ENCODE measurements at regions not wholly inside any gene's neighbourhood (a gene's known extent, or its start where the extent isn't known, plus 50 kb on each side); places are given as distances from the start of the nearest gene placed in this dataset.
A peak's percentile ranks its signal among the peaks of the same experiment; 100 is the strongest.
"Not testable (repeated sequence)": the region's sequence is repeated elsewhere in the genome, so short reads cannot be mapped to it uniquely, and the experiment has no call there.

- H3K36me3 ChIP-seq; H3K27me3 ChIP-seq; ATAC-seq (ENCODE audit: low FRiP score in 2 of 2); H3K4me3 ChIP-seq; H3K9me3 ChIP-seq; H3K27ac ChIP-seq; H3K4me1 ChIP-seq: not testable (repeated sequence)
- DNase-seq, result peak in 1 of 2 donors; percentile 59
- WGBS, 2 donors, result no CpG with 5 or more reads among the region's 34 CpGs
Measured at GRCh38 chrX:133483771-133484170, 68.5 kb upstream of the GPC4 start.

DNA sequence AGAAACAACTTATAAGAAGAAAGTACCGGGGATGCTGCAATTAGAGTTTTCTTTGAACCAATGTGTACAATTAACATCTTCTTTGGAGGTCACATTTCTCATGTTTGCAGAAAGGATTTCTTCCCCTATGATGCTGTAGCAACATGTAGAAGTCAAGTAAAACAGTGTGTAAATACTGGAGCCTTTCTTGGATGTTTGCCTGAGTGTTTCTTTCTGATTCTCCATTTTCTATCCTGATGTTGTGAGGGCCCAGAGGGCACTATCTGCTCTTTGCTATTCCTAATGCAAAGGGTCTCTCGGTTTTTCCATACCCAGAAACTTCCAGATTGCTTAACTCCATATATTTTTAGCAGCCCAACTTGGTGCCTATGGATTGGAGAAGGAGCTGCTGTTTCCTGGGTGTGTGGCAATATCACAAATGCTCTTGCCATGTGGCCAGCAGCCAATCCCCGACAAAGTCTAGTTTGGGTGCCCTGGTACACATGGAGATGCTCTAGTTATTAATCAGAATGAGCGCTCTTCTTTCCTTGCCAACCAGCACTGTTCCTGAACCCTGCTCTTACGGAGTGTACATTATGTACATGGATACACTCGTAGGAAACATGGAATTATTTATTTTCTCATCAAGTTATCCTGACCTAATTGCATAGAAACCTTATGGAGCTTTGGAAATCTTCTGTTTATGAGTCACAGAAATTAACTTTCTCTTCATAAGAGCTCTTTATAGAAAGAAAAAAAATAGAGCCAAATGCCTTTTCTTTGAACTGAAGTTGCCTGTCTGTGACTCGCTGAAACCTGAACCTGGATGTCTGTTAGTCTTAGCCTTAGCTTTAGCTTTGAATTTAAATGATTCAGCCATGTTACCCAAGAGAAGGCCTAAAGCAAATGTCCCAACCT lies 67.0 kb upstream of the GPC4 start:
- Histone ChIP-seq H3K9me3 (no peaks in the 10 kb centered on the region), H3K4me3 (no peak overlapping the region), H3K27ac (no peak overlapping the region), H3K36me3 (no peaks in the 10 kb centered on the region), H3K4me1 (no peaks in the 10 kb centered on the region), H3K27me3 (no peaks in the 10 kb centered on the region)
- WGBS, 2 donors, result 59 to 62% methylated on average over 7 of the region's 7 CpGs
- no peak for ATAC-seq (ENCODE audit: low FRiP score in 2 of 2)
- DNase-seq, result no peak
- TF ChIP-seq POLR2AphosphoS5 (IDR thresholded peaks at IDR 0.05) (no peak), CTCF (IDR thresholded peaks at IDR 0.05) (no peak), EP300 (IDR thresholded peaks at IDR 0.05) (no peak), POLR2A (IDR thresholded peaks at IDR 0.05) (no peak)

DNA sequence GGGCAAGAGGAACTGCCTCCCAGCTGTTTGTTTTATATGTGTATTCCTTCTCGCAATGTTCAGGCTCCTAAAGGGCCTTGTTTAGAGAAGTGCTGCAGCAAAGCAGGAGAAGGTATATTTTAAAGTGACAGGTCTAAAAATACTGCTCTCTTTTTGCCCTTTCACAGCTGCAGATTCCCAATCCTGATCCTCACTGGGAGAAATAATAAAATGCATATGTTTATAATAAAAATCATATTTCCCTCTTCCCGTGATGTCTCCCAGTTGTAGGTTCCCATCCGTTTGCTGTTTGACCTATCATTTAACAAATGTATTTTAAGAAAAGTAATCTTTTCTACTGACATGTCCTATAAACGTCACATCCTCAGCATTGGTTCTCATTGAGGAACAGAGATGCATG lies 62.7 kb upstream of the GPC4 start:
- no peaks in the 10 kb centered on the region for H3K9me3 ChIP-seq
- no peak overlapping the region for H3K4me3 ChIP-seq
- DNase-seq (no peak), ATAC-seq (ENCODE audit: low FRiP score in 2 of 2) (no peak)
- TF ChIP-seq POLR2A (IDR thresholded peaks at IDR 0.05) (no peak), POLR2AphosphoS5 (IDR thresholded peaks at IDR 0.05) (no peak), CTCF (IDR thresholded peaks at IDR 0.05) (no peak), EP300 (IDR thresholded peaks at IDR 0.05) (no peak)
- H3K27me3 ChIP-seq, result no peaks in the 10 kb centered on the region
- H3K4me1 ChIP-seq, result no peaks in the 10 kb centered on the region
- no peak overlapping the region for H3K27ac ChIP-seq
- no peaks in the 10 kb centered on the region for H3K36me3 ChIP-seq
- WGBS, 2 donors, result 69 to 71% methylated on average over 4 of the region's 4 CpGs

DNA sequence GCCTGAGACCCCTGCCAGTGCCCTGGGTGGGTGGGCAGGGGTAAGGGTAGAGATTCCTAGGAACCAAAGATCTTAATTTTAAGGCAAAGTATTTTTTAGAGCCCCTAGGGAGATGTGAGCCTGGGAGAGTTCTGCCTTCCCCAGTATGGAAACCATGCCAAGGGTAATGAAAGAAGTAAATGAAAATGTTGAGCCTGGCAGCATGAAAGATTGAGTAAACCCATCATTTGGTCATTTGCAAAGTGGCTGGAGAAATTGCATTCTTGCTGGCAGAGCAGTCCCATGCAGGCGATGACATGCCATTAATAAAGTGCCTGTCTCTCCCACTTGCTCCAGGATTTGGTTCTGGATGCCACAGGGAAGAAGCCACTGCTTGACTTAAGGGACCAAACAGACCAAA lies 60.7 kb upstream of the GPC4 start:
- H3K27ac ChIP-seq, result no peak overlapping the region
- DNase-seq, result no peak

GRCh38 chrX:133475521-133475920 lies 60.2 kb upstream of the GPC4 start:
- Histone ChIP-seq H3K9me3 (no peaks in the 10 kb centered on the region), H3K27me3 (no peaks in the 10 kb centered on the region), H3K4me1 (no peaks in the 10 kb centered on the region), H3K27ac (no peak overlapping the region), H3K36me3 (no peaks in the 10 kb centered on the region), H3K4me3 (no peak overlapping the region)
- no peak for DNase-seq
- TF ChIP-seq EP300 (IDR thresholded peaks at IDR 0.05), result no peak
- no peak for TF ChIP-seq CTCF (IDR thresholded peaks at IDR 0.05)
- no peak for TF ChIP-seq POLR2AphosphoS5 (IDR thresholded peaks at IDR 0.05)
- no peak for TF ChIP-seq POLR2A (IDR thresholded peaks at IDR 0.05)
- 60 to 64% methylated on average over 1 of the region's 1 CpG for WGBS, 2 donors
- ATAC-seq (ENCODE audit: low FRiP score in 2 of 2), result no peak

More for the DNA sequence above, 60.7 kb upstream of the GPC4 start:
- no peak for ATAC-seq (ENCODE audit: low FRiP score in 2 of 2)
- whole genome bisulfite sequencing, 2 donors, result 40 to 79% methylated on average over 1 of the region's 1 CpG
- Histone ChIP-seq H3K27me3 (no peaks in the 10 kb centered on the region), H3K9me3 (no peaks in the 10 kb centered on the region), H3K4me1 (no peaks in the 10 kb centered on the region), H3K4me3 (no peak overlapping the region), H3K36me3 (no peaks in the 10 kb centered on the region)
- TF ChIP-seq POLR2AphosphoS5 (IDR thresholded peaks at IDR 0.05) (no peak), EP300 (IDR thresholded peaks at IDR 0.05) (no peak), CTCF (IDR thresholded peaks at IDR 0.05) (no peak), POLR2A (IDR thresholded peaks at IDR 0.05) (no peak)
